CD4-positive, alpha-beta T cell treated with Interleukin-6 at 100 ng/mL for 8 hours (primary cell): ENCODE measurements at regions not wholly inside any gene's neighbourhood (a gene's known extent, or its start where the extent isn't known, plus 50 kb on each side); places are given as distances from the start of the nearest gene placed in this dataset.
"Not testable (repeated sequence)": the region's sequence is repeated elsewhere in the genome, so short reads cannot be mapped to it uniquely, and the experiment has no call there.

ENCODE experiments used
- DNase-seq: peaks from one replicate; pipeline ENCODE4 v3.0.0-alpha.2; 2020; ENCODE audit warnings: mixed read lengths, low spot score

DNA sequence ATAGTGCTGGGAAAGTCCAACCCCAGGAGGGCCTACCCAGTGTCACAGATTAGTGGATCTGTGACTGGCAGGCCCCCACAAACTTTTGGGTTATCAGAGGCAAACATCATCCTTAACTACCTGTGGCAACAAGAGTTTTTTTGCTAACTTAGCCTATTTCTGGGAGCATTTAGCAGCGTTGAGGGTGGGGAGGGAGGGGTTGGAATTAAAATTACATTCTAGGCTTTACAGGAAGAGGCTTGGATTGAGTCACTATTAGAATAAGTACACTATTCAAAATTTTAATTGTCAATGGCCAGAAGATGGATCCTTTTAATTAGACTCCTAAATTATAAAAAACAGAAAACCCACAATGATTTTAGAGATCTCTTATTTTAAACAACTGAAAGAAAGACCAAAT, 267.9 kb upstream of the NPSR1 start:
- no peak for DNase-seq

DNA sequence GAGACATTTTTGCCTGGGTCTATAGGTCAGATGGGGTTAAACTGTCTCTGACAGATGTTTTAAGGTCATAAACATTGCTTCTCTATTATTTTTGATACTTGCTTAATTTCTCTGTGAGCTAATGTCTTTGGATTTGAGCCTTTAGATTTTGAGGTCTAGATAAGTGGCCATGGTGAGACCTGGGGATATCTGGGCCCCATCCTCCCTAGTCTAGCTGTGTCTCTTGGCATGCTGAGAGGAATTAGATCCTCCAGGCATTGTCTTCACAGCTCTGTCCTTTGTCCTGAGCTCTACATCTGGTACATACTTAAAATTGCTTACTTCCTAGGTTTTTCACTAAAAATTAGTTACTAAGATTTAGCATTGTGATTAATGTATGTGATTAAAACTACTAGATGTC, 265.0 kb upstream of the NPSR1 start:
- DNase-seq = no peak

DNA sequence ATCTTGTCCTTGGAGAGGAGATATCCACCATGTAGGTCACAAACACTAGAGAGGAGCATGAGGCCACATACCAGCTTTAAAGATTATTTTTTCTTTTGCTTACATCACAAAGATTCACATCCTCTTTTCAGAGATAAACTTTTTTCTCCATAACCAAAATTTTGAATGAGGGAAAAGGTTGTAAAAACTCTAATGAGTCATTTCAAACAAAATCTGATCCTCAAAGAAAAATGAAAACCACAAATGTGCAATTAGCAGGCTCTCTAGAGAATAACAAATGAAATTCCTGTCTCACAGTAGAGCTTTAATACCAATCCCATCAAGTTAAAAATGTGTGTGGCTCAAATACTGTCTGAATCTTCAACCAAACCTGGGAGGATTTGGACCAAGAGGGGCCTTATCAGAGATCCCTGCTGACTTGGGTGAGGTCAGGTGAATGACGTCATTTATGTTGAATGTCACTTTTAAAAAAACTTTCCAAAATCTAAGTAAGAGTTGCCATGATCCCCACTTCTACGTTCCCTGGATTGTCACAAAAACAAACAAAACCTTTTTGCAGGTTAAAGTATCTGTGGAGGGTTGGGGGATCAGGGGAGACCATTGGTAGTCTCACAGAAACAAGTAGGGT, 261.5 kb upstream of the NPSR1 start:
- no peak for DNase-seq

DNA sequence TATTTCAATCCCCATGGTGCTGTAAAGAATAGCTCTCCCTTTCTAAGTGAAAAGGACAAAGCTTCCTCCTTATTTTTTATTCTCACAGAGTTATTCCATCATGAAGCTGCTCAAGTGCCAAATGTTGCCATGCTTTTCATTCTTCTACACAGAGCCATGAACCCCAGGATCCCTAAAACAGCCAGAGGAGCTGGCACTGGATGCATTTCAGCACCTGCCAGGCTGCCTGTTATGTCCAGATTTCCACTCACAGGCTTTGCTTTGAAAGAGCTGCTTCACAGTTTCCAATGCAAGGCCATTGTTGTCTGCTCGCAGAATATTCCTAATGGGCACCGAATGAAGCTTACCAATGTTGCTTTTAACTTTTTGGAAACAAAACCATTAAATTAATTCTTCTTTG, 256.2 kb upstream of the NPSR1 start:
- DNase-seq = no peak

- no peak for DNase-seq
Observed at GRCh38 chr7:34406848-34407530, 251.0 kb upstream of the NPSR1 start.

DNA sequence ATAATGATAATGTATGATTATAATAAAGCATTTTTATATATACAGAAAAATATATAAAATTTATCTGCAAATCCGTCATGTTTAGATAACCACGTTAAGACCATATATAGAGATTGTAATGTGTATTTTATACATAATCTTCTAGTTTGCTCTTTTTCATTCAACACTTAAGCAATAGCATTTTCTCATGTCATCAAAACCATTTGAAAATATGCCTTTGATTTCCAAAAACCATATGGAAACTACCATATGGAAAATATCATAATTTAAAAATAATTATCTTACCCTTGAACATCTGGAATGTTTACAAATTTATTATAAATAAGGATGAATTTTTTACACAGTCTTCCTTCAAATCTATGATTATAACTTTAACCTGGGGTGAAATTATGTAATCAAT, 250.4 kb upstream of the NPSR1 start:
- no peak for DNase-seq

- no peak for DNase-seq
Observed at GRCh38 chr7:34417781-34418180, 240.2 kb upstream of the NPSR1 start.

- DNase-seq = no peak
Observed at GRCh38 chr7:34421526-34421925, 236.5 kb upstream of the NPSR1 start.

- DNase-seq = no peak
Observed at GRCh38 chr7:34425194-34425593, 232.8 kb upstream of the NPSR1 start.

DNA sequence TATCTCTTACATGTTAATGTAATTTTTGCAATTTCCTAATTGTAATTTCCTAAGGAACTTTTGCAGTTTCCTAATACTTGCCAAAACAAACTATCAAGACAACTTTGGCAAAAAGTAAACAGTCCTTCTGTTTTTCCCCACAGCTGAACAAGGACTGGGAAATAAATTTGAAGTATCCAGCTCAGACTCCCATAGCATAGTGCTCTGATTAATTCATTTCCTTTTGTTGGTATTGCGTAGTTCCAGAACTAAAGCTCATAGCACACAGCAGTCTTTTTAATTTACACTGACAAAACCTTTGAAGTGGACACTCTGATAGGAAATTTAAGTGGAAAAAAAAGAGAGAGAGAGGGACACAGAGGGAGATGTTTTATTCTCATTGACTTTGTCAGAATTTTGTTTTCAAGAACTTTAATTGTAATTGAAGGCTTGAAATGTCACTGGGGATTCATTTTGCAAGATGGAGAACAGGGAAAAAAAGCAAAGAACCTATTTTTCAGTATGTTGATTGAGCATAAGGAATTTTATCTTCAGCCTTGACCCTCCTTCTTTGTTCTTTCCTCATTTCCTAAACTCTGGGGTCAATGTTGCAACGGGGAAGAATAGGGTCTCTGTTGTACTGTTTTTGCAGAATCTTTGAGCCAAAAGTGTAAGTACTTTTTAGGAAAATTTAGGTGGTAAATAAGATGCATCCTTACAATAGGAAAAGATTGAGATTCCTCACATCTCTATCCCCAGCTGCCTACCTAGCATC, 232.2 kb upstream of the NPSR1 start:
- no peak for DNase-seq

- DNase-seq = no peak
Observed at GRCh38 chr7:34430456-34430855, 227.6 kb upstream of the NPSR1 start.

DNA sequence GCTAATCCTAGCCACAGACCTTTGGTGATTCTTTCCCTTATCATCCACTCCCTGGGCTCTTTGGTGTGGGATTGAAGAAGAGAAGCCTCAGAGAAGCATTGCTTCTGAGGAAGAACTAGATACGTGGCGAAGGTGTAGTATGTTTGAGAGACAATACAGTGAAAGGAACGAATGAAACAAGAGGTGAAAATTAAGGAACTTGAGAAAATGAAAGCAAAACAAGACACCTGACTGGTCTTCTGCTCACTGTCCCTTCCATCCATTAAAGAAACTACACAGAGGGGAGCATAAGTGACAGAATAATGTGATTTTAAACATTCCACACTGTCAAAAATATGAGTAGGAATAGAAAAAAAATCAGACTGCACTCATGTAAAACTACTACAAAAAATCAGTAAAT, 219.6 kb upstream of the NPSR1 start:
- no peak for DNase-seq

- no peak for DNase-seq
Observed at GRCh38 chr7:34445653-34446052, 212.4 kb upstream of the NPSR1 start.

GRCh38 chr7:34448531-34448930, 209.5 kb upstream of the NPSR1 start:
- DNase-seq = not testable (repeated sequence)

GRCh38 chr7:34449765-34450164, 208.3 kb upstream of the NPSR1 start:
- DNase-seq = no peak

GRCh38 chr7:34451183-34451582, 206.8 kb upstream of the NPSR1 start:
- DNase-seq = no peak

GRCh38 chr7:34451923-34452322, 206.1 kb upstream of the NPSR1 start:
- DNase-seq = no peak

- DNase-seq = no peak
Observed at GRCh38 chr7:34452363-34452762, 205.7 kb upstream of the NPSR1 start.

DNA sequence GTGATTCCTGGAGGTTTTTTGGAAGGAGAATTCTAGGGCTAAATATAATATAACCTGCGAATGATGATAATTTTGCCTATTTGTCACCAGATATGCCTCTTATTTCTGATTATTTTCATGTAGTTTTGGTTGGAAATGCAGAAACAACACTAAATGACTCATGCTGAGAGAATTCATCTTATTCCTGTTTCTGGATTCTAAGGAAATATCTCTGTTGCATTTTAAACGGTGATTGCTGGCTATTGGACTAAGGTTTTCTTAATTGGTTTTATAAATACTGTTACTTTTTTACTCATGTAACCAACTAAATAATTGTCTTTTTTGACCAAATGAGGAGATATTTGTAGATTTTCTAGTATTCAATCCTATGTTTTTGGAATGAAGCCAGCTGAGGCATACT, 204.9 kb upstream of the NPSR1 start:
- DNase-seq = no peak

- no peak for DNase-seq
Observed at GRCh38 chr7:34454381-34454780, 203.6 kb upstream of the NPSR1 start.

- no peak for DNase-seq
Observed at GRCh38 chr7:34457329-34457728, 200.7 kb upstream of the NPSR1 start.

DNA sequence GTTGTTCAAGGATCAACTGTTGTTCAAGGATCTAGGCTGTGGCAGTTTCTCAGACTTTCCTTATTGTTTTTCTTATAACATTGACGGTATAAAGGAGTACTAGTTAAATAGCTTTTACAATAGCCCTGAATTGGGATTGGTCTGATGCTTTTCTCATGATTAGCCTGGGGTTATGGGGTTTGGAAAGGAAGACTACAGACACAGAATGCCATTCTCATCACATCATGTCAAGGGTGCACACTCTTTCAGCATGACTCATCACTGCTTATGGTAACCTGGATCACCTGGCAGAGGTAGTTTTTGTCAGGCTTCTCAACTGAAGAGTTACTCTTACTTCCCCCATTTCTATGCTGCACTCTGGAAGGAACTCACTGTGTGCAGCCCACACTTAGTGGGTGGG, 194.2 kb upstream of the NPSR1 start:
- DNase-seq = no peak

DNA sequence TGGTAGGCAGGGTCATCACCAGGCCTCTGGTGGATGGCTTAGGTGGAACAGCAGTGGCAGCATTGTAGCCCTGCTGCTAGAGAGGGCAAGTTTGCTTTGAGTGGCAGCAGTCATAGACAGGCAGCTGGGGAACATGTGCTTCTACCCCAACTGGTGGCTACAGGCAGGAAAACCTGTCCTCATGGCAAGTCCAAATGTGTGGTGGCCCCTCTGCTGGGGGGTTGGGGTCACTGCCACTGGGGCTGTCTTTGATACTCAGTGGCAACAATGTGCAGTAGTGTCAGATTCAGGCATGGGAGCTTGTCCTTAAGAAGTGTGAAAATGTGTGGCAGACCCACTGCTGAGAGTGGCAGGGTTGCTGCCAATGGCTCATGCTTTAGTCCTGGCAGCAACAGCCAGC, 186.2 kb upstream of the NPSR1 start:
- no peak for DNase-seq
